KOPT-K1 (cell line): ENCODE measurements at regions not wholly inside any gene's neighbourhood (a gene's known extent, or its start where the extent isn't known, plus 50 kb on each side); places are given as distances from the start of the nearest gene placed in this dataset.

ENCODE experiments used
- H3K27ac ChIP-seq: fragments of 200-600 bp; sonication (generic); 2 replicates; pipeline ENCODE4 v1.5.1; 2016; ENCODE audit warnings: antibody characterized with exemption, mild to moderate bottlenecking, low read depth, low read length; ENCODE audit not compliant: poor library complexity, severe bottlenecking
- H3K36me3 ChIP-seq: fragments of 200-600 bp; sonication (generic); 2 replicates; pipeline ENCODE4 v1.5.1; 2017; ENCODE audit warnings: antibody characterized with exemption, mild to moderate bottlenecking, low read length, moderate library complexity; ENCODE audit not compliant: insufficient read depth
- H3K9me3 ChIP-seq: fragments of 200-600 bp; sonication (generic); 2 replicates; pipeline ENCODE4 v1.5.1; 2017; ENCODE audit warnings: antibody characterized with exemption, low read length, mild to moderate bottlenecking; ENCODE audit not compliant: insufficient read depth, poor library complexity, severe bottlenecking

DNA sequence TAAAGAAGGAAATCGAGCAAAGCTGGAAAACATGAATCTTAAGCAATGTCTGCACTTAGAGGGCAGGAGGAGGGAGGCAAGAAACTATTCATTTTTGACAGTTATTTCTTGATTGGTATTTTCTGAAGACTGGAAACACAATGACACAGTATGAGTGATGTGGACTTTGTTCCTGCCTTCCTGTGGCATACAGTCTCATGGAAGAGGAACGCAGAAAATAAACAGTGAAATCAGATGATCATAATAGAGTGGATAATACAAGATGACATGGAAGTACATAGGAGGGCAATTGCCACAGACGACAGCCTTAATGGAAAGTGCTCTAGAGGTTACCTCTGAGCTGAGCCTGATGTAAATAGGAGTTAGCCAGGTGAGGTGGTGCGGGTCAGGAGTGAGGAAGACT lies 140.4 kb upstream of the MAX start:
- Histone ChIP-seq H3K27ac (no peak overlapping the region), H3K9me3 (no peaks in the 10 kb centered on the region)

DNA sequence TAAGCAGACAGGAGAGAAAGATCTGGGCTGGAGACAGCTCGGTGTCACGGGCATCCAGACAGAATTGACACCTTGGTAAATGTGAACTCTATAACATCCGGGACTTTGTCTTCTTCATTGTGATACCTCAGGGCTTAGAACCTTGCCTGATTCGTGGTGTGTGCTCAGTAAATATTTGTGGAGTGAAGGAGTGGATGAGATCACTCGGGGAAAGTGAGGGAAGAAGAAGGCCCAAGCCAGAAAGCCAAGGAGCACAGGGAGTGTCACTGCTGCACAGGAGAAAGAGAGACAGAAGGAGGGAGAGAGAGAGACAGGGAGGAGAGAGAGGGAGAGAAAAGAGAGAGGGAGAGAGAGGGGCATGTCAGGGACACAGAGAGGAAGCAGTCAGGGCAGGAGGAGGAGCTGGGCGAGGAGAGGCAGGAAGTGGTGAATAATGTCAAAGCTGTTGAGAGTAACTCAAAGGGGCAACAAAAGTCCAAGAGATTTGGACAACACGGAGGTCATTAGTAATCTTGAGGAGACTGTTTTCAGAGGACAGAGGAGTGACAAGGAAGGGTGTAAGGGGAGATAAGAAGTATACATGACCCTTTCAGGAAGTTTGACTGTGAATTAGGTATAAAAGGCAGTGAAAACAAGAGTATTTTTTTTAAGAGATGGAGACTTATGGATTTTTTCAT lies 141.6 kb upstream of the MAX start:
- Histone ChIP-seq H3K36me3 (no peaks in the 10 kb centered on the region), H3K9me3 (no peaks in the 10 kb centered on the region), H3K27ac (peak overlapping the region; percentile 44)

More for the DNA sequence above, 140.4 kb upstream of the MAX start:
- no peaks in the 10 kb centered on the region for H3K36me3 ChIP-seq

DNA sequence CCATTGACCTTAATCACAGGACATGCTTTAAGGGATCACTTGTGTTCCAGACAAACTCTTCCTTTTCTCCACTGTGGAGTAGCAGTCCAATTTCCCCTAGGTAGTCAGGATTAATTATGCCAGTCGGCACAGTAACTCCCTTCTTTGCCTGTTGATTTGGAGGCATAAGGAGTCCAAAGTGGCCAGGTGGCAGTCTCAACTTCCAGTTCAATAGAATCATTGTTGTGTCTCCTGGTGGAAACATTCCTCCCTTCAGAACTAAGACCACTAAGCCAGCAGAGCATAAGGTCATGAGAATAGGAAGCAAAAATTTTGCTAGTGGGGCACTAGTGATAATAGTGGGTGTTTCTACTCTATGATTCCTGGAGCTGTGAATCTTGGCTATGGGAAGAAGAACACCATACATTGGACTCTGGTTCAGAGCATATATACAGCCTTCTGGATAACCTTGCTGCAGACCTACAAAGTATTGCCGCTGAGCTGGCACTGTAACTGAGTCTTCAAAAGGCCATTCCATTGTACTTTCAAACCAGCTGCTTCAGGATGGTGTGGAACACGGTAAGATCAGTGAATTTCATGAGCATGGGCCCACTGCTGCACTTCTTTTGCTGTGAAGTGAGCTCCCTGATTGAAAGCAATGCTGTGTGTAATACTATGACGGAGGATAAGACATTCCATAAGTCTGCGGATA lies 147.3 kb upstream of the MAX start:
- Histone ChIP-seq H3K27ac (no peak overlapping the region), H3K36me3 (no peaks in the 10 kb centered on the region), H3K9me3 (no peaks in the 10 kb centered on the region)

DNA sequence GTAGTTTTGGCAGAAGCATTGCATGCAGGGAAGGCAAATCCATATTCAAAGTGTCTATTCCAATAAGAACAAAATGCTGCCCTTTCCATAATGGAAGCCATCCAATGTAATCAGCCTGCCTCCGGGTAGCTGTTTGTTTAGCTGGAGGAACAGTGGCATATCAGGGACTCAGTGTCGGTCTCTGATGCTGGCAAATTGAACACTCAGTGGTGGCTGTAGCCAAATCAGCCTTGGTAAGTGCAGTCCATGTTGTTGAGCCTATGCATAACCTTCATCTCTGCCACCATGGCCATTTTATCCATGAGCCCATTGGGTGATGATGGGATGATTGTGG lies 147.8 kb upstream of the MAX start:
- H3K9me3 ChIP-seq, result no peaks in the 10 kb centered on the region
- no peak overlapping the region for H3K27ac ChIP-seq
- H3K36me3 ChIP-seq, result no peaks in the 10 kb centered on the region

- Histone ChIP-seq H3K9me3 (no peaks in the 10 kb centered on the region), H3K36me3 (no peaks in the 10 kb centered on the region), H3K27ac (no peak overlapping the region)
These were observed 148.9 kb upstream of the MAX start for GRCh38 chr14:65251213-65251612.

DNA sequence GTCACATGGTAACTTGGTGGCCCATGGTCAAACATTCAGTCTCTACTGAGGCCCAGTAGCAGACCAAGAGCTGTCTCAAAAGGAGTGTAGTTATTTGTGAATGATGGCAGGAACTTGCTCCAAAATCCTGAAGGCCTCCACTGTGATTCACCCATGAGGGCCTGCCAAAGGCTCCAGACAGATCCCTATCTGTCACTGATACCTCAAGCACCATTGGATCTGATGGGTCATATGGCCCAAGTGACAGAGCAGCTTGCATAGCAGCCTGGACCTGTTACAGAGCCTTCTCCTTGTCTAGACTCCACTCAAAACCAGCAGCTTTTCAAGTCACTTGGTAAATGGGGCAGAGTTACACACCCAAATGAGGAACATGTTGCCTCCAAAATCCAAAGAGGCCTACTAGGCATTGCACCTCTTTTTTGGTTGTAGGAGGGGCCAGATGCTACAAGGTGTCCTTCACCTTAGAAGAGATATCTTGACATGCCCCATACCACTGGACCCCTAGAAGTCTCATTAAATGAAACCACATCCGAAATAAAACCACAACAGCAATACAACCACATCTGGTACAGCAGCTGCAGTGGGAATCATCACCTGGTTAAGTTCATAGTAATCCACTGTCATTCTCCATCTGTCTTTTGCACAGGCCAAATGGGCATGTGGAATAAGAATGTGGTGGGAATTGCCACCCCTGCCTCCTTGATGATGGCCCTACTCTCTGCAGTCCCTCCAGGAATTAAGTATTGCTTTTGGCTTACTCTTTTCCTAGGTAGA lies 150.4 kb upstream of the MAX start:
- Histone ChIP-seq H3K36me3 (no peaks in the 10 kb centered on the region), H3K27ac (no peak overlapping the region), H3K9me3 (no peaks in the 10 kb centered on the region)

DNA sequence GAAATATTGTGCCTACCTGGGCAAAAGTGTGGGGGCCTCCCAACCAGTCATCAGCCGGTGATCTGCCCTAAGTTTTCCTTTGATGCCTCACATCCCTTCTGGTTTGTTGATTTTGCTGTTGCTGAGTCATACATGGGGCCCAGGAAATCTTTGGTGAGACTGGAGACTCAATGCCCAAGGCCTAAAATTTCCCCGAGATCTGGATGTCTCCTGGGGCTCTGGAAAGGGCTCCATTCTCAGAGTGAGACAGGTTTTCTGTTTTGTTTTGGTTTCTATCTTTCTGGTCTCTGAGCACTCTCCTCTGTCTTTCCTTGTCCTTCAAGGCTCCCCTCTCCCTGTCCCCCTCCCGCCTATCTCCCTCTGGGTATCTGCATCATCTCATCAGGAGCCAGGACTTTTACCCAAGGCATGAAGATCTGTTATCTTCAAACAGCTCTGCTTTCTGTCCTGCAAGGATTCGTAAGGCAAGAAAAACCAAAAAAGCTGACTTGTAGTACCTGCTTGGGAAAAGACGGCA lies 152.8 kb upstream of the MAX start:
- no peaks in the 10 kb centered on the region for H3K36me3 ChIP-seq
- H3K27ac ChIP-seq, result peak overlapping the region; percentile 58
- peaks cover 3% of the 10 kb centered on the region for H3K9me3 ChIP-seq

DNA sequence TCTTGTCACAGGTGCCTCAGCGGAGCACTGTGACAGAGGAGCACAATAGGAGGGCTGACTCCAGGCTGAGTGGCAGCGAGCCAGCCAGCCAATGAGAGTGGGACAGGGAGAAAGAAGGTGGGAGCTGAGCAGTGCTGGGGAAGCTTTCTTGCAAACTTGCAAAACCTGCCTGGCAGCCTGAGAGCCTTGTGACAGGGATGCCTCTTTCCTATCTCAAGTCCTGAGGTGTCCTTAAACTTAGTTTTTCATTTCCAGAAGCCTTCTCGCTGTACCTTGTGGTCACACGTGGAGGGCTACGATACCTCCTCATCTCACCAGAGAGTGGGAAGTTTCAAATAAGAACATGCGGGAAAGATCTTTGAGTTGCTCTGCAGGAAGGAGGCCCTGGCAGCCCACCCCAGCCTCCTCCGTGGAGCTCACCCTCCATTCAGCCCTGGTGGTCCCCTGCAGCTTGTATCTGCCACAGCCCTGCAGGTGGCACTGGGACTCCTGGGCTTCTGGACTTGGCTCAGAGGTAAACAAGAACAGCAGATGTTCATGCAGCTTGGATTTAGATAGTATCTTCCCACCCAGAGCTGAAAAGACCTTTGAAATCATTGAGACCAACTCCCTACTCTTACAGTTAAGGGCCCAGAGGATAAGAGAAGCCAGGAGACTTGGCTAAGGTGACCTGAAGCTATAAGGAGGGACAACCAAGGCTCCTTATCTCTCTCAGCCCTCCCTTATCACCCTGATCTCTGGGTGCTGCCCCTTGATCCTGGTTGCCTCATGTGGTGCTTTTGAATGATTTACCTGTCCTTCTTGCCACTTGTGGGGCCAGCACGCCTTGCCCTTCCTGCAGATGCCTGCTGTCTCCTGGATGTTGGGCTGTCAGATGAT lies 153.5 kb upstream of the MAX start:
- peak overlapping the region; percentile 58 for H3K27ac ChIP-seq
- H3K9me3 ChIP-seq, result peaks cover 3% of the 10 kb centered on the region
- H3K36me3 ChIP-seq, result no peaks in the 10 kb centered on the region

- Histone ChIP-seq H3K36me3 (no peaks in the 10 kb centered on the region), H3K27ac (peak overlapping the region; percentile 58), H3K9me3 (peaks cover 3% of the 10 kb centered on the region)
These were observed 154.4 kb upstream of the MAX start for GRCh38 chr14:65256714-65257113.

- Histone ChIP-seq H3K27ac (no peak overlapping the region), H3K36me3 (no peaks in the 10 kb centered on the region)
These were observed 155.1 kb upstream of the FUT8 start for GRCh38 chr14:65257425-65257824.

DNA sequence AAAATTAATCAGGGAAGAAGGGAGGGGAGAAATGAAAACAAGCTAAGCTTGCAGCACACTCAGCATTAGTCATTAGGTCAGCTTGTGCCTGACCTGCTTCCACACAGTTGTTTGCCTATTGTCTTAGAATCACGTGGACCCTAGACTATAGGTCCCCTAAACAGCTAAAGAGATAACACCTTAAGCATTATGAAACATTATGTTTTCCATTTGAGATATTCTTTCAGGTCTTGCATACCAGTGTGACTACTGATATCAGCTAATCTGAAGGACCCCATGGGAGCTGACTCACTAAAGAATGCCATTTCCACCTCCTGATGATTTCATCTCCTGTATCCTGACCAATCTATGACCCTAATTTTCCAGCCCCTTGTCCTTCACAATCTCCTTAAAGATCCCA lies 154.1 kb upstream of the FUT8 start:
- H3K27ac ChIP-seq, result no peak overlapping the region
- H3K36me3 ChIP-seq, result no peaks in the 10 kb centered on the region
- peaks cover 3% of the 10 kb centered on the region for H3K9me3 ChIP-seq

More at GRCh38 chr14:65257425-65257824, 155.1 kb upstream of the FUT8 start:
- peaks cover 3% of the 10 kb centered on the region for H3K9me3 ChIP-seq

GRCh38 chr14:65259000-65259399 lies 153.5 kb upstream of the FUT8 start:
- Histone ChIP-seq H3K9me3 (peaks cover 3% of the 10 kb centered on the region), H3K27ac (no peak overlapping the region), H3K36me3 (no peaks in the 10 kb centered on the region)

DNA sequence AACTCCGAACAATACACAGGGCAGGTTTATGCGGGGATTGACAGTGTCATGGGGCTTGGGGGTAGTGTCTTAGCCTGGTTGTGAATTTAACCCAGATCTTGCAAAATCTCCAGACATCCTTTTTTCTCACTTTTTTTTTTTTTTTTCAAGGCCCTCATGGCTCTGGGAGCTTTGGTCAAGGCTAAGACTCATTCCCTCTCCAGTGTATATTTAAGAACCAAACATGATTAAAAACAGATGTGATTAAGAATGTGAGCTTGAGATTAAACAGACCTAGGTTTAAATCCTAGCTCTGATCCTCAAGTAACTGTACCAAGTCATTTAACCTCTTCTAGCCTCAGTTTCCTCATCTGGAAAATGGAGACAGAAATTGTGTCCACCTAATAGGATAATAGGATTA lies 151.7 kb upstream of the FUT8 start:
- peaks cover 3% of the 10 kb centered on the region for H3K9me3 ChIP-seq
- H3K36me3 ChIP-seq, result no peaks in the 10 kb centered on the region
- H3K27ac ChIP-seq, result no peak overlapping the region

DNA sequence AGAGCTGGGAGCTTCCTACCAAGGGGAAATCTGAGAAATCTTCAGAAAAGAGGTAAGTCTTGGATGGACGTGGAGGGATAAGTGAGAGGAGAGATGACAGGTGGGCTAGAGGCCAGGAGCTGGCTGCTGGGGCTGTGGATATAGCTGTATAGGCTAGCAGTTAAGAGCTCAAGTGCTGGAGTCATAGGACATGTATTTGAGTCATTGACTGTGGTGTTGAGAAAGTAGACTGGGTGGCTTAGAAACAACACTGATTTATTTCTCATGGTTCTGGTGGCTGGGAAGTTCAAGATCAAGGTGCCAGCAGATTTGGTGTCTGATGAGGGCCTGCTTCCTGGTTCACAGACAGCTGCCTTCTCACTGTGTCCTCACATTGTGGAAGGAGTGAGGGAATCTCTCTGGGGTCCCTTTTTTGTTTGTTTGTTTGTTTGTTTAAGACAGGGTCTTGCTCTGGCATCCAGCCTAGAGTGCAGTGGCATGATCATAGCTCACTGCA lies 151.1 kb upstream of the FUT8 start:
- no peaks in the 10 kb centered on the region for H3K36me3 ChIP-seq
- H3K9me3 ChIP-seq, result peaks cover 3% of the 10 kb centered on the region
- H3K27ac ChIP-seq, result no peak overlapping the region
